ENCODE measurements at regions not wholly inside any gene's neighbourhood (a gene's known extent, or its start where the extent isn't known, plus 50 kb on each side); places are given as distances from the start of the nearest gene placed in this dataset.

DNA sequence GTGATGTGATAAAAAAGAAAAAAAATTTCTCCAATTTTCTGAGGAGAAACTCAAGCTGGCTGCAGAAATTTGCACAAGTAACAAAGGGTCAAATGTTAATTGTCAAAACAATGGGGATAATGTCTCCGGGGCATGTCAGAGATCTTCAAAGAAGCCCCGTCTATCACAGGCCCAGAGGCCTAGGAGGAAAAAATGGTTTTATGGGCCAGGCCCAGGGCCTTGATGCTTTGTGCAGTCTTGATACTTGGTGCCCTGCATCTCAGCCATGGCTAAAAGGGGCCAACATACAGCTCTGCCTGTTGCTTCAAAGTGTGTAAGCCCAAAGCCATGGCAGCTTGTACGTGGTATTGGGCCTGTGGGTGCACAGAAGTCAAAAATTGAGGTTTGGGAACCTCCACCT, 961.0 kb downstream of the FAM133A start:
- H3K36me3 Mint-ChIP-seq: no peaks in the 10 kb centered on the region
- no CpG with 5 or more reads among the region's 3 CpGs for WGBS (ENCODE audit: insufficient coverage)
- H3K27ac Mint-ChIP-seq: no peak overlapping the region

GRCh38 chrX:94645726-94646125, 971.7 kb downstream of the FAM133A start:
- no peak overlapping the region for H3K9ac ChIP-seq (ENCODE audit: insufficient read depth, low read length, poor library complexity, severe bottlenecking)
- Mint-ChIP-seq H3K27me3 (ENCODE audit: low read depth in 3 of 3) (no peaks in the 10 kb centered on the region), H3K4me3 (no peak overlapping the region), H3K9me3 (peaks cover 0 to 3% (median 2%) of the 10 kb centered on the region in 7 donors), H3K36me3 (no peaks in the 10 kb centered on the region), H3K4me1 (no peaks in the 10 kb centered on the region), H3K27ac (no peak overlapping the region)
- no peak for DNase-seq
- no peaks in the 10 kb centered on the region for H3K27me3 ChIP-seq (ENCODE audit: control insufficient read depth in 2 of 2, insufficient read depth in 2 of 2, low read length in 2 of 2)
- no CpG with 5 or more reads among the region's 2 CpGs for WGBS (ENCODE audit: insufficient coverage)
- no peaks in the 10 kb centered on the region for H3K36me3 ChIP-seq (replicated peaks in 1 of 2; ENCODE audit: control insufficient read depth in 1 of 2, insufficient read depth in 2 of 2, low read length in 2 of 2)
- TF ChIP-seq CTCF (IDR thresholded peaks at IDR 0.05): no peak
- no peak overlapping the region for H3K4me2 ChIP-seq (replicated peaks; ENCODE audit: extremely low read depth, low read length, poor library complexity, severe bottlenecking)
- no peaks in the 10 kb centered on the region for H3K9me3 ChIP-seq (replicated peaks in 1 of 2; ENCODE audit: control insufficient read depth in 1 of 2, insufficient read depth in 1 of 2, low read length in 2 of 2)
- H3K4me3 ChIP-seq (replicated peaks in 1 of 3; ENCODE audit: low read depth in 2 of 3, low read length in 3 of 3): no peak overlapping the region
- intact Hi-C loops (cut with micrococcal nuclease): no loop called here
- H4K20me1 ChIP-seq (ENCODE audit: insufficient read depth, low read length): no peaks in the 10 kb centered on the region
- H3K4me1 ChIP-seq (ENCODE audit: control insufficient read depth in 1 of 2, insufficient read depth in 2 of 2, low read length in 2 of 2): no peaks in the 10 kb centered on the region
- H3K79me2 ChIP-seq (ENCODE audit: insufficient read depth, low read length): no peaks in the 10 kb centered on the region
- H3K27ac ChIP-seq (ENCODE audit: low read depth in 1 of 2, low read length in 2 of 2): no peak overlapping the region
- H2AFZ ChIP-seq (ENCODE audit: insufficient read depth, low read depth, low read length, poor library complexity, severe bottlenecking): no peak overlapping the region

More for the DNA sequence above, 961.0 kb downstream of the FAM133A start:
- intact Hi-C loops (cut with micrococcal nuclease): no loop called here
- Histone ChIP-seq H3K9me3 (replicated peaks in 1 of 2; ENCODE audit: control insufficient read depth in 1 of 2, insufficient read depth in 1 of 2, low read length in 2 of 2) (peaks cover 3 to 13% of the 10 kb centered on the region in 2 donors), H3K4me3 (replicated peaks in 1 of 3; ENCODE audit: low read depth in 2 of 3, low read length in 3 of 3) (no peak overlapping the region), H3K27me3 (ENCODE audit: control insufficient read depth in 2 of 2, insufficient read depth in 2 of 2, low read length in 2 of 2) (no peaks in the 10 kb centered on the region), H3K27ac (ENCODE audit: low read depth in 1 of 2, low read length in 2 of 2) (no peak overlapping the region), H3K9ac (ENCODE audit: insufficient read depth, low read length, poor library complexity, severe bottlenecking) (no peak overlapping the region), H3K36me3 (replicated peaks in 1 of 2; ENCODE audit: control insufficient read depth in 1 of 2, insufficient read depth in 2 of 2, low read length in 2 of 2) (no peaks in the 10 kb centered on the region), H3K79me2 (ENCODE audit: insufficient read depth, low read length) (no peaks in the 10 kb centered on the region), H3K4me2 (replicated peaks; ENCODE audit: extremely low read depth, low read length, poor library complexity, severe bottlenecking) (no peak overlapping the region), H4K20me1 (ENCODE audit: insufficient read depth, low read length) (no peaks in the 10 kb centered on the region), H3K4me1 (ENCODE audit: control insufficient read depth in 1 of 2, insufficient read depth in 2 of 2, low read length in 2 of 2) (no peaks in the 10 kb centered on the region), H2AFZ (ENCODE audit: insufficient read depth, low read depth, low read length, poor library complexity, severe bottlenecking) (no peak overlapping the region)
- Mint-ChIP-seq H3K9me3 (peaks cover 1 to 17% (median 6%) of the 10 kb centered on the region in 7 donors), H3K4me3 (no peak overlapping the region), H3K4me1 (no peaks in the 10 kb centered on the region), H3K27me3 (ENCODE audit: low read depth in 3 of 3) (no peaks in the 10 kb centered on the region)
- TF ChIP-seq CTCF (IDR thresholded peaks at IDR 0.05): no peak
- no peak for DNase-seq

Measured in CD14-positive monocyte (primary cell).